ENCODE measurements at regions not wholly inside any gene's neighbourhood (a gene's known extent, or its start where the extent isn't known, plus 50 kb on each side); places are given as distances from the start of the nearest gene placed in this dataset.

- TF ChIP-seq CTCF (IDR thresholded peaks at IDR 0.05; ENCODE audit: low read length) (no peak), EZH2 (IDR thresholded peaks at IDR 0.05; ENCODE audit: borderline replicate concordance, low read length) (no peak)
Observed at GRCh38 chr5:135694012-135694411, 115.2 kb upstream of the CXCL14 start.
